ENCODE measurements at regions not wholly inside any gene's neighbourhood (a gene's known extent, or its start where the extent isn't known, plus 50 kb on each side); places are given as distances from the start of the nearest gene placed in this dataset.

- no peak for TF ChIP-seq CTCF (IDR thresholded peaks at IDR 0.05)
- TF ChIP-seq POLR2A (IDR thresholded peaks at IDR 0.05), result no peak
Measured at GRCh38 chr22:49284056-49284784, 543.5 kb downstream of the BRD1 start.
